ENCODE measurements at regions not wholly inside any gene's neighbourhood (a gene's known extent, or its start where the extent isn't known, plus 50 kb on each side); places are given as distances from the start of the nearest gene placed in this dataset.

GRCh38 chr2:181818058-181818680 lies 73.4 kb upstream of the ITPRID2 start:
- no peak for TF ChIP-seq ZNF274 (IDR thresholded peaks at IDR 0.05; ENCODE audit: low read depth, low read length)

GRCh38 chr2:181818840-181819239 lies 72.7 kb upstream of the ITPRID2 start:
- no peak overlapping the region for H3K4me3 ChIP-seq (ENCODE audit: low read length)
- TF ChIP-seq ZNF274 (IDR thresholded peaks at IDR 0.05; ENCODE audit: low read depth, low read length): no peak

More at GRCh38 chr2:181818058-181818680, 73.4 kb upstream of the ITPRID2 start:
- no peak overlapping the region for H3K4me3 ChIP-seq (ENCODE audit: low read length)

- H3K4me3 ChIP-seq (ENCODE audit: low read length): no peak overlapping the region
- TF ChIP-seq ZNF274 (IDR thresholded peaks at IDR 0.05; ENCODE audit: low read depth, low read length): no peak
Observed at GRCh38 chr2:181821049-181821448, 70.5 kb upstream of the ITPRID2 start.

- no peak for TF ChIP-seq ZNF274 (IDR thresholded peaks at IDR 0.05; ENCODE audit: low read depth, low read length)
- H3K4me3 ChIP-seq (ENCODE audit: low read length): no peak overlapping the region
Observed at GRCh38 chr2:181822097-181822496, 69.4 kb upstream of the ITPRID2 start.

- no peak for TF ChIP-seq ZNF274 (IDR thresholded peaks at IDR 0.05; ENCODE audit: low read depth, low read length)
- H3K4me3 ChIP-seq (ENCODE audit: low read length): no peak overlapping the region
Observed at GRCh38 chr2:181823405-181823804, 68.1 kb upstream of the ITPRID2 start.

GRCh38 chr2:181828122-181828705 lies 63.3 kb upstream of the ITPRID2 start:
- no peak for TF ChIP-seq ZNF274 (IDR thresholded peaks at IDR 0.05; ENCODE audit: low read depth, low read length)

GRCh38 chr2:181829230-181829629 lies 62.3 kb upstream of the ITPRID2 start:
- no peak overlapping the region for H3K4me3 ChIP-seq (ENCODE audit: low read length)
- no peak for TF ChIP-seq ZNF274 (IDR thresholded peaks at IDR 0.05; ENCODE audit: low read depth, low read length)

More at GRCh38 chr2:181828122-181828705, 63.3 kb upstream of the ITPRID2 start:
- no peak overlapping the region for H3K4me3 ChIP-seq (ENCODE audit: low read length)

GRCh38 chr2:181832015-181832414 lies 59.5 kb upstream of the ITPRID2 start:
- H3K4me3 ChIP-seq (ENCODE audit: low read length): no peak overlapping the region
- no peak for TF ChIP-seq ZNF274 (IDR thresholded peaks at IDR 0.05; ENCODE audit: low read depth, low read length)

- H3K4me3 ChIP-seq (ENCODE audit: low read length): no peak overlapping the region
- no peak for TF ChIP-seq ZNF274 (IDR thresholded peaks at IDR 0.05; ENCODE audit: low read depth, low read length)
Observed at GRCh38 chr2:181836583-181836982, 54.9 kb upstream of the ITPRID2 start.

- no peak overlapping the region for H3K4me3 ChIP-seq (ENCODE audit: low read length)
- no peak for TF ChIP-seq ZNF274 (IDR thresholded peaks at IDR 0.05; ENCODE audit: low read depth, low read length)
Observed at GRCh38 chr2:181837563-181837962, 54.0 kb upstream of the ITPRID2 start.

GRCh38 chr2:181839811-181840210 lies 51.7 kb upstream of the ITPRID2 start:
- H3K4me3 ChIP-seq (ENCODE audit: low read length): no peak overlapping the region
- TF ChIP-seq ZNF274 (IDR thresholded peaks at IDR 0.05; ENCODE audit: low read depth, low read length): no peak

GRCh38 chr2:181841079-181841478 lies 50.5 kb upstream of the ITPRID2 start:
- no peak overlapping the region for H3K4me3 ChIP-seq (ENCODE audit: low read length)
- TF ChIP-seq ZNF274 (IDR thresholded peaks at IDR 0.05; ENCODE audit: low read depth, low read length): no peak
